Muscle of leg (tissue), 3 donors: ENCODE measurements at regions not wholly inside any gene's neighbourhood (a gene's known extent, or its start where the extent isn't known, plus 50 kb on each side); places are given as distances from the start of the nearest gene placed in this dataset.

Experiments used
- DNase-seq: peaks from one replicate; pipeline ENCODE4 v3.0.0; 2013
- H3K27ac ChIP-seq: one replicate; pipeline ENCODE4 v1.5.1; 2013; ENCODE audit warnings: mild to moderate bottlenecking, low read length, control low read depth
- H3K27me3 ChIP-seq: one replicate; pipeline ENCODE4 v1.6.1; 2013; ENCODE audit warnings: low read length; ENCODE audit not compliant: control insufficient read depth, insufficient read depth
- H3K36me3 ChIP-seq: one replicate; pipeline ENCODE4 v1.6.1; 2013; ENCODE audit warnings: low read length; ENCODE audit not compliant: control insufficient read depth, insufficient read depth
- H3K4me1 ChIP-seq: one replicate; pipeline ENCODE4 v1.6.1; 2013; ENCODE audit warnings: low read length; ENCODE audit not compliant: control insufficient read depth, insufficient read depth
- H3K4me3 ChIP-seq: one replicate; pipeline ENCODE4 v1.5.1; 2013; ENCODE audit warnings: low read length, control low read depth
- H3K9me3 ChIP-seq: replicated peaks from 2 replicates; pipeline ENCODE4 v1.6.1; 2013; ENCODE audit warnings: low read depth, low read length; ENCODE audit not compliant: control insufficient read depth
- WGBS: methylation state at CpG from one replicate; pipeline ENCODE4 v1.1.5; 2013; ENCODE audit warnings: missing lambda C conversion rate; ENCODE audit not compliant: insufficient coverage; 5-methylcytosine and 5-hydroxymethylcytosine counted together

- Histone ChIP-seq H3K27me3 (peaks cover 10% of the 10 kb centered on the region), H3K9me3 (no peaks in the 10 kb centered on the region), H3K4me1 (peaks cover 5% of the 10 kb centered on the region), H3K36me3 (no peaks in the 10 kb centered on the region), H3K27ac (peak overlapping the region; percentile 22), H3K4me3 (no peak overlapping the region)
- 24% methylated on average over 4 of the region's 9 CpGs for WGBS
- peak; percentile 45 for DNase-seq
Observed at GRCh38 chr12:3355378-3355900, 135.6 kb upstream of the PRMT8 start.

- WGBS: 89% methylated on average over 5 of the region's 8 CpGs
- Histone ChIP-seq H3K36me3 (no peaks in the 10 kb centered on the region), H3K27ac (no peak overlapping the region), H3K27me3 (peaks cover 9% of the 10 kb centered on the region), H3K9me3 (no peaks in the 10 kb centered on the region), H3K4me3 (no peak overlapping the region), H3K4me1 (peaks cover 5% of the 10 kb centered on the region)
- no peak for DNase-seq
Observed at GRCh38 chr12:3357950-3358525, 133.0 kb upstream of the PRMT8 start.

- H3K36me3 ChIP-seq: no peaks in the 10 kb centered on the region
- DNase-seq: no peak
- peaks cover 5% of the 10 kb centered on the region for H3K4me1 ChIP-seq
- no peaks in the 10 kb centered on the region for H3K9me3 ChIP-seq
- no CpG with 5 or more reads among the region's 2 CpGs for WGBS
- peaks cover 19% of the 10 kb centered on the region for H3K27me3 ChIP-seq
- no peak overlapping the region for H3K27ac ChIP-seq
- no peak overlapping the region for H3K4me3 ChIP-seq
Observed at GRCh38 chr12:3359478-3359877, 131.5 kb upstream of the PRMT8 start.

GRCh38 chr12:3361146-3361545, 129.9 kb upstream of the PRMT8 start:
- Histone ChIP-seq H3K36me3 (no peaks in the 10 kb centered on the region), H3K27ac (no peak overlapping the region), H3K4me1 (peaks cover 6% of the 10 kb centered on the region), H3K9me3 (no peaks in the 10 kb centered on the region), H3K4me3 (no peak overlapping the region), H3K27me3 (peaks cover 28% of the 10 kb centered on the region)
- peak; percentile 15 for DNase-seq
- 100% methylated on average over 1 of the region's 6 CpGs for WGBS

GRCh38 chr12:3362737-3363136, 128.3 kb upstream of the PRMT8 start:
- no peak for DNase-seq
- Histone ChIP-seq H3K36me3 (no peaks in the 10 kb centered on the region), H3K27me3 (peaks cover 44% of the 10 kb centered on the region), H3K9me3 (no peaks in the 10 kb centered on the region), H3K27ac (no peak overlapping the region), H3K4me3 (no peak overlapping the region), H3K4me1 (peaks cover 6% of the 10 kb centered on the region)
- WGBS: 56% methylated on average over 6 of the region's 6 CpGs

- Histone ChIP-seq H3K36me3 (no peaks in the 10 kb centered on the region), H3K4me1 (peaks cover 6% of the 10 kb centered on the region), H3K27ac (no peak overlapping the region), H3K4me3 (no peak overlapping the region), H3K27me3 (peaks cover 51% of the 10 kb centered on the region), H3K9me3 (no peaks in the 10 kb centered on the region)
- peak; percentile 73 for DNase-seq
- WGBS: 84% methylated on average over 7 of the region's 9 CpGs
Observed at GRCh38 chr12:3363608-3364007, 127.4 kb upstream of the PRMT8 start.

- DNase-seq: no peak
- no peak overlapping the region for H3K27ac ChIP-seq
- H3K4me3 ChIP-seq: no peak overlapping the region
- 81% methylated on average over 3 of the region's 5 CpGs for WGBS
- peaks cover 6% of the 10 kb centered on the region for H3K4me1 ChIP-seq
- no peaks in the 10 kb centered on the region for H3K9me3 ChIP-seq
- H3K27me3 ChIP-seq: peaks cover 51% of the 10 kb centered on the region
- H3K36me3 ChIP-seq: no peaks in the 10 kb centered on the region
Observed at GRCh38 chr12:3364226-3364625, 126.8 kb upstream of the PRMT8 start.

GRCh38 chr12:3364661-3365462, 126.1 kb upstream of the PRMT8 start:
- WGBS: 68% methylated on average over 11 of the region's 13 CpGs
- Histone ChIP-seq H3K9me3 (no peaks in the 10 kb centered on the region), H3K36me3 (no peaks in the 10 kb centered on the region), H3K27me3 (peaks cover 55% of the 10 kb centered on the region), H3K27ac (no peak overlapping the region), H3K4me1 (peaks cover 6% of the 10 kb centered on the region), H3K4me3 (no peak overlapping the region)
- DNase-seq: no peak

GRCh38 chr12:3365463-3366411, 125.3 kb upstream of the PRMT8 start:
- Histone ChIP-seq H3K4me3 (peak overlapping the region; percentile 19), H3K9me3 (no peaks in the 10 kb centered on the region), H3K27ac (no peak overlapping the region), H3K27me3 (peaks cover 55% of the 10 kb centered on the region), H3K4me1 (peaks cover 6% of the 10 kb centered on the region), H3K36me3 (no peaks in the 10 kb centered on the region)
- DNase-seq: peak; percentile 48
- 3% methylated on average over 60 of the region's 87 CpGs for WGBS
